ENCODE measurements at regions not wholly inside any gene's neighbourhood (a gene's known extent, or its start where the extent isn't known, plus 50 kb on each side); places are given as distances from the start of the nearest gene placed in this dataset.

GRCh38 chr2:236516708-236517107 lies 52.9 kb upstream of the ACKR3 start:
- Mint-ChIP-seq H3K4me1 (ENCODE audit: low read depth, unreplicated experiment) (no peaks in the 10 kb centered on the region), H3K27ac (ENCODE audit: unreplicated experiment) (no peak overlapping the region), H3K9me3 (ENCODE audit: unreplicated experiment) (no peaks in the 10 kb centered on the region), H3K27me3 (ENCODE audit: insufficient read depth, unreplicated experiment) (peaks cover 4% of the 10 kb centered on the region), H3K36me3 (ENCODE audit: insufficient read depth, unreplicated experiment) (no peaks in the 10 kb centered on the region), H3K4me3 (ENCODE audit: unreplicated experiment) (no peak overlapping the region)
- no peaks in the 10 kb centered on the region for H3K27me3 ChIP-seq (replicated peaks; ENCODE audit: control insufficient read depth, insufficient read depth, low read length)
- BruUV-seq (replicated peaks), result no TSS peak
- no peaks in the 10 kb centered on the region for H3K36me3 ChIP-seq (ENCODE audit: control insufficient read depth, insufficient read depth, low read length)
- intact Hi-C loops (cut with micrococcal nuclease; ENCODE audit: unreplicated experiment), result no loop called here
- no peaks in the 10 kb centered on the region for H3K4me1 ChIP-seq
- ChIA-PET CTCF (no interaction called here), POLR2A (no interaction called here)
- TF ChIP-seq CTCF (IDR thresholded peaks at IDR 0.05; ENCODE audit: insufficient read depth in 1 of 2, low read depth in 1 of 2, low read length in 1 of 2, severe bottlenecking in 1 of 2, unreplicated experiment in 1 of 2), result no peak
- H3K9me3 ChIP-seq, result no peaks in the 10 kb centered on the region
- no peak overlapping the region for H3K4me3 ChIP-seq (ENCODE audit: low read depth, low read length)
- no peak for DNase-seq

- no TSS peak for BruUV-seq (replicated peaks)
- Histone ChIP-seq H3K4me3 (ENCODE audit: low read depth, low read length) (no peak overlapping the region), H3K27me3 (replicated peaks; ENCODE audit: control insufficient read depth, insufficient read depth, low read length) (no peaks in the 10 kb centered on the region), H3K4me1 (no peaks in the 10 kb centered on the region), H3K9me3 (no peaks in the 10 kb centered on the region), H3K36me3 (ENCODE audit: control insufficient read depth, insufficient read depth, low read length) (no peaks in the 10 kb centered on the region)
- TF ChIP-seq CTCF (IDR thresholded peaks at IDR 0.05; ENCODE audit: insufficient read depth in 1 of 2, low read depth in 1 of 2, low read length in 1 of 2, severe bottlenecking in 1 of 2, unreplicated experiment in 1 of 2), result no peak
- no peak for DNase-seq
- intact Hi-C loops (cut with micrococcal nuclease; ENCODE audit: unreplicated experiment), result no loop called here
- ChIA-PET POLR2A (no interaction called here), CTCF (no interaction called here)
- H3K36me3 Mint-ChIP-seq (ENCODE audit: insufficient read depth, unreplicated experiment), result no peaks in the 10 kb centered on the region
- H3K4me1 Mint-ChIP-seq (ENCODE audit: low read depth, unreplicated experiment), result no peaks in the 10 kb centered on the region
- no peaks in the 10 kb centered on the region for H3K9me3 Mint-ChIP-seq (ENCODE audit: unreplicated experiment)
- no peak overlapping the region for H3K4me3 Mint-ChIP-seq (ENCODE audit: unreplicated experiment)
- H3K27me3 Mint-ChIP-seq (ENCODE audit: insufficient read depth, unreplicated experiment), result peaks cover 4% of the 10 kb centered on the region
- H3K27ac Mint-ChIP-seq (ENCODE audit: unreplicated experiment), result no peak overlapping the region
These were observed 52.2 kb upstream of the ACKR3 start for GRCh38 chr2:236517251-236518031.
